DND-41 (cell line): ENCODE measurements at regions not wholly inside any gene's neighbourhood (a gene's known extent, or its start where the extent isn't known, plus 50 kb on each side); places are given as distances from the start of the nearest gene placed in this dataset.

ENCODE experiments used
- ATAC-seq: fragments of 200-7000 bp; cut with Tn5 transposase; 3 replicates; pipeline ENCODE4 v1.9.1; 2021; ENCODE audit warnings: low read depth; ENCODE audit not compliant: insufficient read depth
- DNase-seq: peaks from one replicate; pipeline ENCODE4 v3.0.0-alpha.2; 2020
- H2AFZ ChIP-seq: 2 replicates; pipeline ENCODE4 v1.6.0; 2012; ENCODE audit warnings: low read depth, low read length
- H3K27ac ChIP-seq: 2 replicates; pipeline ENCODE4 v1.5.1; 2012; ENCODE audit warnings: low read length, inconsistent platforms
- H3K27me3 ChIP-seq: fragments of 200-600 bp; sonication (generic); 2 replicates; pipeline ENCODE4 v1.6.0; 2012; ENCODE audit warnings: low read length, mild to moderate bottlenecking, inconsistent platforms; ENCODE audit not compliant: insufficient read depth, poor library complexity
- H3K36me3 ChIP-seq: 2 replicates; pipeline ENCODE4 v1.5.1; 2012; ENCODE audit warnings: low read length, inconsistent platforms; ENCODE audit not compliant: insufficient read depth
- H3K4me1 ChIP-seq: 2 replicates; pipeline ENCODE4 v1.5.1; 2012; ENCODE audit warnings: mild to moderate bottlenecking, low read length; ENCODE audit not compliant: insufficient read depth
- H3K4me2 ChIP-seq: 2 replicates; pipeline ENCODE4 v1.6.0; 2012; ENCODE audit warnings: mild to moderate bottlenecking, moderate library complexity, low read length, inconsistent platforms; ENCODE audit not compliant: insufficient read depth
- H3K4me3 ChIP-seq, 2 experiments: fragments of 200-600 bp in 1 of 2; shearing (Covaris generic) in 1 of 2; 2 replicates each; pipeline ENCODE4 v1.5.1; 2012 to 2016; ENCODE audit warnings: inconsistent platforms in 2 of 2, low read length in 2 of 2, mild to moderate bottlenecking in 2 of 2, low read depth in 1 of 2, moderate library complexity in 1 of 2
- H3K79me2 ChIP-seq: 2 replicates; pipeline ENCODE4 v1.6.0; 2012; ENCODE audit warnings: low read length, inconsistent platforms; ENCODE audit not compliant: insufficient read depth
- H3K9ac ChIP-seq: 2 replicates; pipeline ENCODE4 v1.6.0; 2012; ENCODE audit warnings: low read depth, mild to moderate bottlenecking, inconsistent platforms, low read length, moderate library complexity
- H3K9me3 ChIP-seq: 2 replicates; pipeline ENCODE4 v1.5.1; 2012; ENCODE audit warnings: low read length, moderate library complexity, mild to moderate bottlenecking, inconsistent platforms; ENCODE audit not compliant: insufficient read depth, severe bottlenecking
- H4K20me1 ChIP-seq: 2 replicates; pipeline ENCODE4 v1.6.0; 2012; ENCODE audit warnings: low read length; ENCODE audit not compliant: insufficient read depth
- CTCF ChIP-seq: IDR thresholded peaks from 2 replicates; pipeline ENCODE4 v1.5.1; 2012; ENCODE audit warnings: borderline replicate concordance, low read length, moderate library complexity, mild to moderate bottlenecking; ENCODE audit not compliant: poor library complexity, severe bottlenecking; ENCODE audit errors: extremely low read depth
- EZH2 ChIP-seq: IDR thresholded peaks from 3 replicates; pipeline ENCODE4 v1.6.1; 2012; ENCODE audit warnings: borderline replicate concordance, low read depth, mild to moderate bottlenecking, moderate library complexity, low read length, inconsistent platforms; ENCODE audit not compliant: severe bottlenecking

GRCh38 chr7:98467570-98468312 lies 66.9 kb upstream of the BAIAP2L1 start:
- Histone ChIP-seq H3K79me2 (no peaks in the 10 kb centered on the region), H3K9me3 (no peaks in the 10 kb centered on the region), H4K20me1 (no peaks in the 10 kb centered on the region), H3K27me3 (no peaks in the 10 kb centered on the region), H2AFZ (no peak overlapping the region), H3K36me3 (no peaks in the 10 kb centered on the region), H3K9ac (no peak overlapping the region), H3K4me3 (no peak overlapping the region), H3K27ac (no peak overlapping the region), H3K4me2 (no peak overlapping the region), H3K4me1 (no peaks in the 10 kb centered on the region)
- no peak for ATAC-seq
- no peak for DNase-seq
- no peak for TF ChIP-seq EZH2
- TF ChIP-seq CTCF = no peak

- Histone ChIP-seq H3K27me3 (no peaks in the 10 kb centered on the region), H3K9ac (no peak overlapping the region), H3K4me3 (no peak overlapping the region), H4K20me1 (no peaks in the 10 kb centered on the region), H3K36me3 (no peaks in the 10 kb centered on the region), H3K9me3 (no peaks in the 10 kb centered on the region), H3K4me1 (no peaks in the 10 kb centered on the region), H2AFZ (no peak overlapping the region), H3K79me2 (no peaks in the 10 kb centered on the region), H3K4me2 (no peak overlapping the region), H3K27ac (no peak overlapping the region)
- DNase-seq (no peak), ATAC-seq (no peak)
- TF ChIP-seq EZH2 (no peak), CTCF (no peak)
Measured at GRCh38 chr7:98465022-98465421, 64.1 kb upstream of the BAIAP2L1 start.

GRCh38 chr7:98464558-98464940 lies 63.7 kb upstream of the BAIAP2L1 start:
- no peak for DNase-seq
- Histone ChIP-seq H3K27me3 (no peaks in the 10 kb centered on the region), H3K36me3 (no peaks in the 10 kb centered on the region), H3K79me2 (no peaks in the 10 kb centered on the region), H3K9ac (no peak overlapping the region), H3K27ac (no peak overlapping the region), H3K4me2 (no peak overlapping the region), H4K20me1 (no peaks in the 10 kb centered on the region), H3K4me1 (no peaks in the 10 kb centered on the region), H2AFZ (no peak overlapping the region), H3K9me3 (no peaks in the 10 kb centered on the region), H3K4me3 (no peak overlapping the region)
- TF ChIP-seq EZH2 (no peak), CTCF (no peak)
- ATAC-seq = no peak
